SU-DHL-6 (cell line): ENCODE measurements at regions not wholly inside any gene's neighbourhood (a gene's known extent, or its start where the extent isn't known, plus 50 kb on each side); places are given as distances from the start of the nearest gene placed in this dataset.

ENCODE experiments used
- H2AFZ ChIP-seq: fragments of 200-600 bp; sonication (generic); 2 replicates; pipeline ENCODE4 v1.6.1; 2014; ENCODE audit warnings: low read depth, mild to moderate bottlenecking, moderate library complexity, mixed read lengths, antibody characterized with exemption, low read length; ENCODE audit not compliant: severe bottlenecking
- H3F3A ChIP-seq: fragments of 200-600 bp; shearing (Covaris generic); 2 replicates; pipeline ENCODE4 v1.6.0; 2016; ENCODE audit warnings: antibody characterized with exemption, mild to moderate bottlenecking; ENCODE audit not compliant: insufficient read depth
- H3K27ac ChIP-seq: fragments of 200-600 bp; sonication (generic); 2 replicates; pipeline ENCODE4 v1.5.1; 2016; ENCODE audit warnings: low read depth, mild to moderate bottlenecking, low read length, moderate library complexity, mixed read lengths
- H3K27me3 ChIP-seq: fragments of 200-600 bp; sonication (generic), shearing (Covaris generic); 2 replicates; pipeline ENCODE4 v1.6.0; 2014; ENCODE audit warnings: mild to moderate bottlenecking, low read length
- H3K36me3 ChIP-seq: fragments of 200-600 bp; sonication (generic); 2 replicates; pipeline ENCODE4 v1.6.1; 2014; ENCODE audit warnings: mild to moderate bottlenecking, low read length, mixed read lengths
- H3K4me2 ChIP-seq: fragments of 300-600, 200-600 bp; shearing (Covaris generic), sonication (generic); 2 replicates; pipeline ENCODE4 v1.6.0; 2014; ENCODE audit warnings: low read length, low read depth, mild to moderate bottlenecking; ENCODE audit not compliant: poor library complexity, severe bottlenecking
- H3K4me3 ChIP-seq: fragments of 200-600 bp; sonication (generic); 2 replicates; pipeline ENCODE4 v1.5.1; 2014; ENCODE audit warnings: antibody characterized with exemption, low read length, mild to moderate bottlenecking, mixed read lengths; ENCODE audit not compliant: insufficient read depth, poor library complexity, severe bottlenecking
- H3K79me2 ChIP-seq: fragments of 200-600 bp; sonication (generic); 2 replicates; pipeline ENCODE4 v1.6.1; 2014; ENCODE audit warnings: mild to moderate bottlenecking, low read length, moderate library complexity; ENCODE audit not compliant: insufficient read depth
- H3K9ac ChIP-seq: fragments of 200-600 bp; sonication (generic); 2 replicates; pipeline ENCODE4 v1.7.0; 2014; ENCODE audit warnings: mild to moderate bottlenecking, low read length
- H3K9me2 ChIP-seq: fragments of 200-600 bp; sonication (generic); replicated peaks from 2 replicates; pipeline ENCODE4 v1.6.1; 2014; ENCODE audit warnings: low read length; ENCODE audit not compliant: insufficient read depth
- H3K9me3 ChIP-seq: fragments of 200-600 bp; sonication (generic); 2 replicates; pipeline ENCODE4 v1.6.1; 2014; ENCODE audit warnings: low read length, mixed read lengths; ENCODE audit not compliant: insufficient read depth
- H4K20me1 ChIP-seq: fragments of 200-600 bp; sonication (generic); 2 replicates; pipeline ENCODE4 v1.6.1; 2014; ENCODE audit warnings: low read depth, mild to moderate bottlenecking, antibody characterized with exemption, low read length, moderate library complexity, mixed read lengths
- EZH2phosphoT487 ChIP-seq: fragments of 200-600 bp; sonication (generic), shearing (Covaris generic); conservative IDR thresholded peaks from 2 replicates; pipeline ENCODE4 v1.6.1; 2018; ENCODE audit warnings: mild to moderate bottlenecking, antibody characterized with exemption, low read length, moderate library complexity, mixed read lengths
- TF ChIP-seq, protein P1 (sequence below): fragments of 200-600 bp; sonication (generic); IDR thresholded peaks from one replicate; pipeline ENCODE4 v1.5.1; 2017; ENCODE audit warnings: antibody characterized with exemption, mild to moderate bottlenecking, low read length, moderate library complexity; ENCODE audit not compliant: insufficient read depth, poor library complexity, severe bottlenecking

DNA sequence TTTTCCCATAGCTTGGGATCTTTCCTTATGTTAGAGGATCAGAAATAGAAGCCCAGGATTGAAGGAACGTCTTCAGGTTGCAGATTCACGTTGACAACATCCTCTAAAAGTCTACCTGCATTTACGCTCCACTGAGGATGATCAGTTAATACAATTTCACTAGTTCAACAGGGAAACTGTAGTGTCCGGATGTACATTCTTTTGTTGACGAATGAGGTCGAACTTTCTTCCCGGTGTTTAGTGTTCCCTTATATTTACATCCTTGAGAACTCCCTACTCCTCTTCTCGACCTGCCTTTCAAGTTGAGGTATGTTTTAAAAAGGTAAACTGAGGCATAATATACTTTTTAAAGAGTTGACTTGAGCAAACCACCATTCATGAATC is 74.8 kb downstream of the SIK1 start:
- Histone ChIP-seq H3F3A (no peaks in the 10 kb centered on the region), H3K9ac (no peak overlapping the region), H2AFZ (no peak overlapping the region), H3K36me3 (no peaks in the 10 kb centered on the region), H3K9me2 (no peaks in the 10 kb centered on the region), H3K4me3 (no peak overlapping the region), H3K27me3 (no peaks in the 10 kb centered on the region), H3K4me2 (no peak overlapping the region), H4K20me1 (no peaks in the 10 kb centered on the region), H3K27ac (no peak overlapping the region), H3K79me2 (no peaks in the 10 kb centered on the region), H3K9me3 (no peaks in the 10 kb centered on the region)
- no peak for TF ChIP-seq EZH2phosphoT487
- TF ChIP-seq, protein P1, sequence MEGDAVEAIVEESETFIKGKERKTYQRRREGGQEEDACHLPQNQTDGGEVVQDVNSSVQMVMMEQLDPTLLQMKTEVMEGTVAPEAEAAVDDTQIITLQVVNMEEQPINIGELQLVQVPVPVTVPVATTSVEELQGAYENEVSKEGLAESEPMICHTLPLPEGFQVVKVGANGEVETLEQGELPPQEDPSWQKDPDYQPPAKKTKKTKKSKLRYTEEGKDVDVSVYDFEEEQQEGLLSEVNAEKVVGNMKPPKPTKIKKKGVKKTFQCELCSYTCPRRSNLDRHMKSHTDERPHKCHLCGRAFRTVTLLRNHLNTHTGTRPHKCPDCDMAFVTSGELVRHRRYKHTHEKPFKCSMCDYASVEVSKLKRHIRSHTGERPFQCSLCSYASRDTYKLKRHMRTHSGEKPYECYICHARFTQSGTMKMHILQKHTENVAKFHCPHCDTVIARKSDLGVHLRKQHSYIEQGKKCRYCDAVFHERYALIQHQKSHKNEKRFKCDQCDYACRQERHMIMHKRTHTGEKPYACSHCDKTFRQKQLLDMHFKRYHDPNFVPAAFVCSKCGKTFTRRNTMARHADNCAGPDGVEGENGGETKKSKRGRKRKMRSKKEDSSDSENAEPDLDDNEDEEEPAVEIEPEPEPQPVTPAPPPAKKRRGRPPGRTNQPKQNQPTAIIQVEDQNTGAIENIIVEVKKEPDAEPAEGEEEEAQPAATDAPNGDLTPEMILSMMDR = no peak

DNA sequence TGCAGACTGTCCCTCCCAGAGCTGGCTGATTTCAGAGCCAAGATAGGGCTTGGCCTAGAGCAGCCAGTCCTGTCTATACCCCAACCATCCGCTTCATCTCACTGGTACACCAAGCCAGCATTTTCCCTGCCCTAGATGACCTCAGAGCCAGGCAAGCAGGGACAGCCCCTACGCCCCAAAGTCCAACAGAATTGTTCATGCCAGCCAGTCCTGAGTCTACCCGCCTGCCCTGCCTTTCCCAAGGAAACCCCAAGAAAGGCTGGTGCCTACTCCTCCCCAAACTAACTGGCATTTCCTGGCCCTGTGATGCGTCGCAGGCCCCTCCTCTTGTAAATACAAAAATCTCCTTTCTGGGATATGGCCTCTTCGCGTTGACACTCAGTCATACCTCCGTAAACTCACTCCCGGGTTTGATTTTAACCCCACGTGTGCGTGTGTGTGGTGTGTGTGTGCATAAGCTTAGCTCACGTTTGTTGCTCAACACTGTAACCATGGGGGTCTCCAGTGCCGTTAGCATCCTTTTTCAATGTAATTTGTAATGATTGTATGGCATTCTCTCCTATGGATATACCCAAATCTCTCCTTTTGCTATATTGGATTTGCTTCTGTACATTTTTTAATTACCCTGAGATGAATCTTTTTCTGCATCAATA is 75.3 kb downstream of the SIK1 start:
- no peak overlapping the region for H3K27ac ChIP-seq
- no peak for TF ChIP-seq EZH2phosphoT487
- TF ChIP-seq, protein P1 = no peak
- H3K4me2 ChIP-seq = no peak overlapping the region
- H3K9me2 ChIP-seq = no peaks in the 10 kb centered on the region
- H3F3A ChIP-seq = no peaks in the 10 kb centered on the region
- no peaks in the 10 kb centered on the region for H3K27me3 ChIP-seq
- H2AFZ ChIP-seq = no peak overlapping the region
- no peak overlapping the region for H3K9ac ChIP-seq
- H4K20me1 ChIP-seq = no peaks in the 10 kb centered on the region
- H3K36me3 ChIP-seq = no peaks in the 10 kb centered on the region
- H3K4me3 ChIP-seq = no peak overlapping the region
- no peaks in the 10 kb centered on the region for H3K9me3 ChIP-seq
- H3K79me2 ChIP-seq = no peaks in the 10 kb centered on the region

DNA sequence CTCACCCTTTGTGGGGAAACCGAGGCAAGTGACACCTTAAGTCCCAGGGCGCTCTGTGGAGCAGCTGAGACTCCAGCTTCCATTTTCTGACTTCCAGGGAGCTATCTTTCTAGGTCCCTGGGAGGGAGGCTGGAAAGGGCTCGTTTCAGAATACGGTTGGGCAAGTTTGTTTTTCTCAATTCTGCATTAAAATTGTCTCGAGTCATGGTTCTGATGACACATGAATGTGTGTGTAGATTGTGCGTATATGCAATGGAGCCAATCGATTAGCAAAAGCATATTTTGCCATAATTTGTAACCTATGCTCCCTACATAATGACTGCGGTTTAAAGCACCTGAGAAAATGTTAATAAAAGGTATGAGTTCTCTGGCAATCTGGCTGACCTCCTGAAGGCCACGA is 77.3 kb downstream of the SIK1 start:
- Histone ChIP-seq H3K27me3 (no peaks in the 10 kb centered on the region), H3K9ac (no peak overlapping the region), H3K79me2 (no peaks in the 10 kb centered on the region), H3K4me2 (no peak overlapping the region), H3F3A (no peaks in the 10 kb centered on the region), H3K36me3 (no peaks in the 10 kb centered on the region), H2AFZ (no peak overlapping the region), H3K9me2 (no peaks in the 10 kb centered on the region), H3K4me3 (no peak overlapping the region), H3K9me3 (no peaks in the 10 kb centered on the region), H3K27ac (no peak overlapping the region), H4K20me1 (no peaks in the 10 kb centered on the region)
- TF ChIP-seq, protein P1 = no peak
- TF ChIP-seq EZH2phosphoT487 = no peak
